Stimulated activated naive CD8-positive, alpha-beta T cell treated with anti-CD3 and anti-CD28 coated beads, Interleukin-15, Interleukin-2, amounts not matched to agents 100 ng/mL and 50 ng/mL, for 24 hours (primary cell): ENCODE measurements at regions not wholly inside any gene's neighbourhood (a gene's known extent, or its start where the extent isn't known, plus 50 kb on each side); places are given as distances from the start of the nearest gene placed in this dataset.
"Not testable (repeated sequence)": the region's sequence is repeated elsewhere in the genome, so short reads cannot be mapped to it uniquely, and the experiment has no call there.

Experiments
- H3K27ac Mint-ChIP-seq: one replicate; pipeline ENCODE4 v1.8.0; 2021; ENCODE audit warnings: mild to moderate bottlenecking, mixed read lengths
- H3K27me3 Mint-ChIP-seq: one replicate; pipeline ENCODE4 v1.8.0; 2021; ENCODE audit warnings: mixed read lengths
- H3K36me3 Mint-ChIP-seq: one replicate; pipeline ENCODE4 v1.8.0; 2021; ENCODE audit warnings: low read depth, mixed read lengths
- H3K4me1 Mint-ChIP-seq: one replicate; pipeline ENCODE4 v1.8.0; 2021; ENCODE audit warnings: low read depth, mixed read lengths
- H3K4me3 Mint-ChIP-seq: one replicate; pipeline ENCODE4 v1.8.0; 2021; ENCODE audit warnings: mild to moderate bottlenecking, mixed read lengths
- H3K9me3 Mint-ChIP-seq: one replicate; pipeline ENCODE4 v1.8.0; 2021; ENCODE audit warnings: mixed read lengths

DNA sequence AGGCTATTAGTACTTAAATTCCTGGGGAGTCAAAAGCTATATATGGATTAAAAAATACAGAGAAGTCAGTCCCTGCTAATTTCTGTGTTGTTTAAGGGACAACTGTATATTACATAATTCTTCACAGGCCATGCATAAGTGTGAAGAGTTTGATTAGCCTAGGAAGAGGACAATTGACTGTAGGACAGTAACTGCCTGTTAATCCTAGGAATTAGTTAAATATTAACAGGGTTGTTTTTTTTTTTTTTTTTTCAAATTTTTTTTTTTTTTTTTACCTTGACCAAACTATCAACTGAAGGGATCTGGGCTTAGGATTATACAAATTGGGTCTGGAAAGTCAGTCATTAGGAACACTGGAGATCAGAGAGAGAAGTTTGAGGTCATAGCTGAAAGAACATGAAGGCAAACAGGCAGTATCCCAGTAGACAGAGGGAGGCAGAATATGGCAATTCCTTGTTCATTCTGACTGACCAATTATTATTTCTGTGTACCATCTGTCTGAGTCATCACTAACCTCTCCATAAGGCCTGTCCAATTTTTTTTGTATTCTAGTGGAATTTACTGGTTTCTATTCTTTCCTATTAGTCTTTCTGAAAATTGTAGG is 1139.2 kb downstream of the SORCS1 start:
- H3K36me3 Mint-ChIP-seq, result no peaks in the 10 kb centered on the region
- no peak overlapping the region for H3K27ac Mint-ChIP-seq
- no peaks in the 10 kb centered on the region for H3K27me3 Mint-ChIP-seq
- H3K9me3 Mint-ChIP-seq, result peaks cover 7% of the 10 kb centered on the region
- H3K4me3 Mint-ChIP-seq, result no peak overlapping the region
- no peaks in the 10 kb centered on the region for H3K4me1 Mint-ChIP-seq

DNA sequence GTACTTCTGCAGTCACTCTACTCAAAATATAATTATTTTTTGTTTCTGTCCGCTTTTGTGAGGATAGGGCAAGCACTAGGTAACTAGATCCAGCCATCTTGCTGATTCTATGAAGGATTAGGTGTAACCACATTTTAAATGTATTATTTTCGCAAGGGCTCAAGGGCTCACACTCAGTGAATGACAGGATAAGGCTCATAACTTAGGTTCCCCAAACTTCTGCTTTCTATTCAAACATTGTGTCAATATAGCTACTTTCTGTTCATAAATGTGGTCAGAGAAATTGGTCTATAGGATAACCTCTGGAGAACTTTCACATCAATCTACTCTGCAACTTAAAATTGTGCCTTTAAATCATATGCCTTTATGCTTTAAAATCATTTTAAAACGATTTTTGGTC is 1141.2 kb downstream of the SORCS1 start:
- no peak overlapping the region for H3K27ac Mint-ChIP-seq
- H3K36me3 Mint-ChIP-seq, result no peaks in the 10 kb centered on the region
- no peaks in the 10 kb centered on the region for H3K27me3 Mint-ChIP-seq
- no peak overlapping the region for H3K4me3 Mint-ChIP-seq
- H3K4me1 Mint-ChIP-seq, result no peaks in the 10 kb centered on the region
- H3K9me3 Mint-ChIP-seq, result peaks cover 4% of the 10 kb centered on the region

GRCh38 chr10:106019559-106019958 is 1144.9 kb downstream of the SORCS1 start:
- H3K36me3 Mint-ChIP-seq, H3K27me3 Mint-ChIP-seq, H3K4me3 Mint-ChIP-seq, H3K27ac Mint-ChIP-seq, H3K4me1 Mint-ChIP-seq, H3K9me3 Mint-ChIP-seq: not testable (repeated sequence)

- H3K27ac Mint-ChIP-seq, H3K4me1 Mint-ChIP-seq, H3K9me3 Mint-ChIP-seq, H3K4me3 Mint-ChIP-seq, H3K27me3 Mint-ChIP-seq, H3K36me3 Mint-ChIP-seq: not testable (repeated sequence)
These were observed 1148.9 kb downstream of the SORCS1 start for GRCh38 chr10:106015369-106016199.

DNA sequence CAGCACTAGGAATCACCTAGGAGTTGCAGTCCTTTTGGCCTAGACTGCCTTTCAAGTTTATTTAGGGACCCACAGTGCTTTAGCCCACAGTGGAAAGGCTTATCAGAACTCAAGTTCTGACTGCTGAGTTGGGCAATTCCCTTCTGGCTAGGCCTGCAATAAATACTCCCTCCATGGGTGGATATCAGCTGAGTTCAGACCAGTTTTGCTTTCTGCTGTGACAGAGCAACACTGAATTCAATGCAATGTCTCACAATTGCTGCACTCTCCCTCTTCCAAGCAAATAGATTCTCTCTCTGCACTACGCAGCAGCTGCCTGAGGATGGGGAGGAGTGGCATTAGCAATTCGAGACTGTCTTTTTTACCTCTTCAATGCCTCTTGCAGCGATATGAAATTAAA is 1153.3 kb downstream of the SORCS1 start:
- Mint-ChIP-seq H3K4me1 (no peaks in the 10 kb centered on the region), H3K27ac (no peak overlapping the region), H3K27me3 (no peaks in the 10 kb centered on the region), H3K36me3 (no peaks in the 10 kb centered on the region), H3K4me3 (no peak overlapping the region), H3K9me3 (peaks cover 5% of the 10 kb centered on the region)

GRCh38 chr10:106000721-106001120 is 1163.8 kb downstream of the SORCS1 start:
- Mint-ChIP-seq H3K9me3 (peaks cover 8% of the 10 kb centered on the region), H3K27ac (no peak overlapping the region), H3K4me3 (no peak overlapping the region), H3K4me1 (no peaks in the 10 kb centered on the region), H3K27me3 (no peaks in the 10 kb centered on the region), H3K36me3 (no peaks in the 10 kb centered on the region)

DNA sequence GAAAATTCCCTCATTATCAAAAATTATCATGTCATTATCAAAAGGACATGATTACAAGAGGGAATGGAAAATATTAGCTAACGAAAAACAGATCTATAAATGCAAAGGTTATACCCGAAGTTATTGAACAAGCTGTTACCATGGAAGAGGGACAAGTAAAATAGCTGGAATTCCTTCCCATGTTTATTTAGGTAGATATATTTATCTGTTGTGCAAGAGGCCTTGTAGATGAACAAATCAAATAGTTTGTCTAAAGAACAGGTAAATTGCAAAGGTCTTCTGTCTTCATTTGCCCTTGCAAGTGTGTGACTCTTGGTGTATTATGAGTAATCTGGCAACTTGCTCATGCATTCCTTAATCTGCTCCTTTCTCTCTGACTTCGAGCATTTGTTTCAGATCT is 1170.9 kb downstream of the SORCS1 start:
- Mint-ChIP-seq H3K4me3 (no peak overlapping the region), H3K4me1 (no peaks in the 10 kb centered on the region), H3K36me3 (no peaks in the 10 kb centered on the region), H3K27ac (no peak overlapping the region), H3K9me3 (no peaks in the 10 kb centered on the region), H3K27me3 (no peaks in the 10 kb centered on the region)

- no peaks in the 10 kb centered on the region for H3K36me3 Mint-ChIP-seq
- no peaks in the 10 kb centered on the region for H3K4me1 Mint-ChIP-seq
- no peak overlapping the region for H3K27ac Mint-ChIP-seq
- no peaks in the 10 kb centered on the region for H3K9me3 Mint-ChIP-seq
- no peaks in the 10 kb centered on the region for H3K27me3 Mint-ChIP-seq
- H3K4me3 Mint-ChIP-seq, result no peak overlapping the region
These were observed 1171.6 kb downstream of the SORCS1 start for GRCh38 chr10:105992928-105993327.

DNA sequence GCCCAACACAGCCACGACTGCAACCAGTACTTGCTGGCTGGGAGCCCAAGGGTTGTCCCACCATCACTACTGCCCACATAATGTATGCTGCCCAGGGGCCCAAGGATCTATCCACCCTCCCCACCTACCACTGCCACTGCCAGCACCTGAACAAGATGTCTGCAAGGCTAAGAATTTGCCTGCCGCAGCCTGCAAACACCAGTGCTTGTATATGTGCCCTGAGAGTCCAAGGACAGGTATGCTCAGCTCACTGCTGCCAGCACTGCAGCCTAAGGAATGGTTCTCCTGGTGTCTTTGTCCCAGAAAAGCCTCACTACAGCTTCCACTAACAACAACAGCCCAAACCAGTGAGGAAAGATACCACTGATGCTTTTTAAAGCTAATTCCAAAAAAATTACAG is 1174.0 kb downstream of the SORCS1 start:
- Mint-ChIP-seq H3K4me1 (no peaks in the 10 kb centered on the region), H3K27ac (no peak overlapping the region), H3K9me3 (no peaks in the 10 kb centered on the region), H3K27me3 (no peaks in the 10 kb centered on the region), H3K36me3 (no peaks in the 10 kb centered on the region), H3K4me3 (no peak overlapping the region)

GRCh38 chr10:105989995-105990394 is 1174.5 kb downstream of the SORCS1 start:
- no peaks in the 10 kb centered on the region for H3K36me3 Mint-ChIP-seq
- H3K27ac Mint-ChIP-seq, result no peak overlapping the region
- H3K27me3 Mint-ChIP-seq, result no peaks in the 10 kb centered on the region
- no peaks in the 10 kb centered on the region for H3K4me1 Mint-ChIP-seq
- H3K4me3 Mint-ChIP-seq, result no peak overlapping the region
- H3K9me3 Mint-ChIP-seq, result no peaks in the 10 kb centered on the region

- Mint-ChIP-seq H3K9me3 (no peaks in the 10 kb centered on the region), H3K4me1 (no peaks in the 10 kb centered on the region), H3K4me3 (no peak overlapping the region), H3K27ac (no peak overlapping the region), H3K36me3 (no peaks in the 10 kb centered on the region), H3K27me3 (no peaks in the 10 kb centered on the region)
These were observed 1175.7 kb downstream of the SORCS1 start for GRCh38 chr10:105988848-105989247.

GRCh38 chr10:105986912-105987635 is 1177.4 kb downstream of the SORCS1 start:
- no peak overlapping the region for H3K27ac Mint-ChIP-seq
- H3K4me3 Mint-ChIP-seq, result no peak overlapping the region
- no peaks in the 10 kb centered on the region for H3K36me3 Mint-ChIP-seq
- no peaks in the 10 kb centered on the region for H3K27me3 Mint-ChIP-seq
- H3K4me1 Mint-ChIP-seq, result no peaks in the 10 kb centered on the region
- H3K9me3 Mint-ChIP-seq, result no peaks in the 10 kb centered on the region

- no peaks in the 10 kb centered on the region for H3K36me3 Mint-ChIP-seq
- no peak overlapping the region for H3K4me3 Mint-ChIP-seq
- no peak overlapping the region for H3K27ac Mint-ChIP-seq
- no peaks in the 10 kb centered on the region for H3K27me3 Mint-ChIP-seq
- no peaks in the 10 kb centered on the region for H3K4me1 Mint-ChIP-seq
- no peaks in the 10 kb centered on the region for H3K9me3 Mint-ChIP-seq
These were observed 1178.0 kb downstream of the SORCS1 start for GRCh38 chr10:105986486-105986885.

- Mint-ChIP-seq H3K27me3 (no peaks in the 10 kb centered on the region), H3K36me3 (no peaks in the 10 kb centered on the region), H3K4me3 (no peak overlapping the region), H3K4me1 (no peaks in the 10 kb centered on the region), H3K27ac (no peak overlapping the region), H3K9me3 (peaks cover 3% of the 10 kb centered on the region)
These were observed 1181.8 kb downstream of the SORCS1 start for GRCh38 chr10:105982735-105983134.

DNA sequence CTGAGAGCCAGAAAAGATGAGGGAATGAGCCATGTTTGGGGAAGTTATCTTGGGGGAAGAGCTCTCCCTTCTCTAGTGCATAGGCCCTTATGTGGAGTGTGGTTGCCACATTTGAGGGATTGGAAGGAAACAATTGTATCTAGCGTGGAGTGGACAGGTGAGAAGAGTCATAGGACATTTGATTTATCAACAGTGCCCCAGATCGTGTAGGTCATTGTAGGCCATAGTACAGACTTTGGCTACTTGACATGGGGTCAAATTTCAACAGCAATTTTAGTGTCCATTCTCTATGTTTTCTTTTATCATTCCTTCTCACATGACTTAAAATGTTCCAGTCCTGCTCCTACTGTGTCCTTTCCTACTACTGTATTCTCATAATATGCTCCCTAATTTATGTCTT is 1182.8 kb downstream of the SORCS1 start:
- Mint-ChIP-seq H3K4me1 (no peaks in the 10 kb centered on the region), H3K27me3 (no peaks in the 10 kb centered on the region), H3K4me3 (no peak overlapping the region), H3K36me3 (no peaks in the 10 kb centered on the region), H3K27ac (no peak overlapping the region), H3K9me3 (peaks cover 3% of the 10 kb centered on the region)
